IMR-90 (cell line): ENCODE measurements at regions not wholly inside any gene's neighbourhood (a gene's known extent, or its start where the extent isn't known, plus 50 kb on each side); places are given as distances from the start of the nearest gene placed in this dataset.

Experiments used
- ATAC-seq: fragments of 200-7000 bp; cut with Tn5 transposase; 2 replicates; pipeline ENCODE4 v1.9.1; 2020; ENCODE audit warnings: low read depth, mild to moderate bottlenecking, moderate library complexity
- BruUV-seq: library from RNA; stranded (reverse); fragments of 400-500 nt; replicated peaks from 2 replicates; lab custom pipeline; 2021; lab: Mats Ljungman, UMichigan
- CTCF ChIA-PET: fragments of 300-600 bp; formaldehyde crosslinking; extraction: SDS; loops from one replicate; lab custom pipeline; 2021; ENCODE audit warnings: antibody characterized with exemption; lab: Yijun Ruan, JAX
- POLR2A ChIA-PET: fragments of 300-600 bp; sonication (Branson Sonifier 250); formaldehyde crosslinking; loops from one replicate; lab custom pipeline; 2022; ENCODE audit warnings: antibody characterized with exemption; ENCODE audit not compliant: unreplicated experiment; lab: Charles Lee
- DNase-seq: peaks from one replicate; pipeline ENCODE4 v3.0.0; 2013
- H2AFZ ChIP-seq: replicated peaks from 2 replicates; pipeline ENCODE3; 2013; ENCODE audit warnings: low read length, mild to moderate bottlenecking; ENCODE audit not compliant: poor library complexity
- H2AK5ac ChIP-seq: 2 replicates; pipeline ENCODE4 v1.6.1; 2013; ENCODE audit warnings: low read depth, low read length, inconsistent platforms
- H2AK9ac ChIP-seq: replicated peaks from 2 replicates; pipeline ENCODE3; 2013; ENCODE audit warnings: mild to moderate bottlenecking, low read depth, low read length, moderate library complexity; ENCODE audit not compliant: poor library complexity
- H2BK120ac ChIP-seq: 2 replicates; pipeline ENCODE4 v1.6.1; 2013; ENCODE audit warnings: low read depth, low read length, inconsistent platforms
- H2BK15ac ChIP-seq: 3 replicates; pipeline ENCODE4 v1.6.1; 2013; ENCODE audit warnings: low read depth, low read length, inconsistent platforms
- H2BK20ac ChIP-seq: 2 replicates; pipeline ENCODE4 v1.6.1; 2013; ENCODE audit warnings: low read depth, mild to moderate bottlenecking, inconsistent platforms, low read length, moderate library complexity
- H2BK5ac ChIP-seq: 2 replicates; pipeline ENCODE4 v1.6.1; 2013; ENCODE audit warnings: mild to moderate bottlenecking, low read depth, low read length, inconsistent platforms; ENCODE audit not compliant: poor library complexity, severe bottlenecking
- H3K14ac ChIP-seq: replicated peaks from 2 replicates; pipeline ENCODE4 v1.6.1; 2013; ENCODE audit warnings: low read depth, low read length, inconsistent platforms
- H3K18ac ChIP-seq: 2 replicates; pipeline ENCODE4 v1.6.1; 2013; ENCODE audit warnings: low read depth, low read length, control low read depth
- H3K23ac ChIP-seq: 2 replicates; pipeline ENCODE4 v1.6.1; 2013; ENCODE audit warnings: low read depth, low read length, inconsistent platforms
- H3K27ac ChIP-seq: 2 replicates; pipeline ENCODE4 v1.5.1; 2013; ENCODE audit warnings: mild to moderate bottlenecking, control low read depth, low read length; ENCODE audit not compliant: insufficient read depth
- H3K27me3 ChIP-seq: 2 replicates; pipeline ENCODE4 v1.6.1; 2013; ENCODE audit warnings: low read length; ENCODE audit not compliant: control insufficient read depth, insufficient read depth
- H3K36me3 ChIP-seq: 2 replicates; pipeline ENCODE4 v1.6.1; 2013; ENCODE audit warnings: low read length, mixed read lengths; ENCODE audit not compliant: control insufficient read depth, insufficient read depth
- H3K4ac ChIP-seq: 2 replicates; pipeline ENCODE4 v1.6.1; 2013; ENCODE audit warnings: low read depth, low read length, inconsistent platforms
- H3K4me1 ChIP-seq: 2 replicates; pipeline ENCODE4 v1.6.1; 2013; ENCODE audit warnings: low read length, mixed read lengths; ENCODE audit not compliant: control insufficient read depth, insufficient read depth
- H3K4me2 ChIP-seq: 2 replicates; pipeline ENCODE4 v1.6.1; 2013; ENCODE audit warnings: low read depth, mild to moderate bottlenecking, control low read depth, low read length, moderate library complexity
- H3K4me3 ChIP-seq: 2 replicates; pipeline ENCODE4 v1.5.1; 2013; ENCODE audit warnings: low read depth, mild to moderate bottlenecking, control low read depth, low read length, moderate library complexity; ENCODE audit not compliant: insufficient read depth
- H3K56ac ChIP-seq: 2 replicates; pipeline ENCODE4 v1.6.1; 2013; ENCODE audit warnings: low read length, inconsistent platforms; ENCODE audit not compliant: insufficient read depth; ENCODE audit errors: extremely low read depth
- H3K79me1 ChIP-seq, 2 experiments: 2 replicates each; pipeline ENCODE4 v1.6.1; 2013; ENCODE audit warnings: low read length in 2 of 2, inconsistent platforms in 1 of 2, low read depth in 1 of 2
- H3K9ac ChIP-seq: 2 replicates; pipeline ENCODE4 v1.6.1; 2013; ENCODE audit warnings: low read depth, low read length, control low read depth
- H3K9me1 ChIP-seq: 2 replicates; pipeline ENCODE4 v1.6.1; 2013; ENCODE audit warnings: low read length, inconsistent platforms; ENCODE audit not compliant: insufficient read depth
- H3K9me3 ChIP-seq: 2 replicates; pipeline ENCODE4 v1.6.1; 2013; ENCODE audit warnings: low read length; ENCODE audit not compliant: control insufficient read depth, insufficient read depth
- H4K20me1 ChIP-seq: 2 replicates; pipeline ENCODE4 v1.6.1; 2013; ENCODE audit warnings: low read length, inconsistent platforms; ENCODE audit not compliant: insufficient read depth
- H4K5ac ChIP-seq: 2 replicates; pipeline ENCODE4 v1.6.1; 2013; ENCODE audit warnings: mild to moderate bottlenecking, low read depth, low read length, control low read depth
- H4K8ac ChIP-seq, 2 experiments: 2 replicates each; pipeline ENCODE4 v1.6.1; 2013; ENCODE audit warnings: low read depth in 2 of 2, low read length in 2 of 2, control low read depth in 1 of 2, inconsistent platforms in 1 of 2
- H4K91ac ChIP-seq: 2 replicates; pipeline ENCODE4 v1.6.1; 2013; ENCODE audit warnings: low read depth, low read length, inconsistent platforms; ENCODE audit not compliant: insufficient read depth
- BHLHE40 ChIP-seq: fragments of 150-350 bp; IDR thresholded peaks from 2 replicates; pipeline ENCODE4 v1.6.1; 2016; ENCODE audit warnings: mild to moderate bottlenecking, low read depth, low read length
- CEBPB ChIP-seq: IDR thresholded peaks from 2 replicates; pipeline ENCODE4 v1.6.1; 2012; ENCODE audit warnings: low read depth, low read length, improper control_type of control experiment
- CHD1 ChIP-seq: IDR thresholded peaks from 2 replicates; pipeline ENCODE4 v1.6.1; 2012; ENCODE audit warnings: low read depth, low read length, improper control_type of control experiment
- CTCF ChIP-seq: conservative IDR thresholded peaks from 2 replicates; pipeline ENCODE4 v1.5.1; 2012; ENCODE audit warnings: mild to moderate bottlenecking, low read depth, low read length, improper control_type of control experiment
- ELK1 ChIP-seq: fragments of 150-350 bp; IDR thresholded peaks from 2 replicates; pipeline ENCODE4 v1.6.1; 2016; ENCODE audit warnings: low read depth, mild to moderate bottlenecking, low read length, moderate library complexity, borderline replicate concordance
- FOS ChIP-seq: fragments of 150-350 bp; IDR thresholded peaks from 2 replicates; pipeline ENCODE4 v1.6.1; 2016; ENCODE audit warnings: low read depth, low read length
- MAFK ChIP-seq: IDR thresholded peaks from 2 replicates; pipeline ENCODE4 v1.6.1; 2012; ENCODE audit warnings: low read depth, low read length, improper control_type of control experiment
- MAZ ChIP-seq: IDR thresholded peaks from 2 replicates; pipeline ENCODE4 v1.6.1; 2012; ENCODE audit warnings: low read depth, mild to moderate bottlenecking, low read length, improper control_type of control experiment, moderate library complexity, borderline replicate concordance
- MXI1 ChIP-seq: IDR thresholded peaks from 2 replicates; pipeline ENCODE4 v1.6.1; 2012; ENCODE audit warnings: low read depth, mild to moderate bottlenecking, low read length, moderate library complexity, borderline replicate concordance
- NFE2L2 ChIP-seq: fragments of 150-350 bp; IDR thresholded peaks from 2 replicates; pipeline ENCODE4 v1.6.1; 2016; ENCODE audit warnings: low read depth, mild to moderate bottlenecking, low read length
- POLR2A ChIP-seq: IDR thresholded peaks from 2 replicates; pipeline ENCODE4 v1.6.1; 2012; ENCODE audit warnings: mild to moderate bottlenecking, low read depth, low read length
- RAD21 ChIP-seq: IDR thresholded peaks from 2 replicates; pipeline ENCODE4 v1.6.1; 2012; ENCODE audit warnings: low read length, improper control_type of control experiment
- RCOR1 ChIP-seq: IDR thresholded peaks from 2 replicates; pipeline ENCODE4 v1.6.1; 2012; ENCODE audit warnings: mild to moderate bottlenecking, low read length, improper control_type of control experiment; ENCODE audit not compliant: insufficient replicate concordance
- RFX5 ChIP-seq: IDR thresholded peaks from 2 replicates; pipeline ENCODE4 v1.8.0; 2012; ENCODE audit warnings: low read depth, mild to moderate bottlenecking, low read length, moderate library complexity
- SMC3 ChIP-seq: fragments of 150-350 bp; IDR thresholded peaks from 2 replicates; pipeline ENCODE4 v1.6.1; 2016; ENCODE audit warnings: low read depth, mild to moderate bottlenecking, antibody characterized with exemption, low read length, moderate library complexity
- USF2 ChIP-seq: fragments of 150-350 bp; IDR thresholded peaks from 2 replicates; pipeline ENCODE4 v1.6.1; 2017; ENCODE audit warnings: mild to moderate bottlenecking, antibody characterized with exemption, low read length, low read depth
- WGBS, 2 experiments: methylation state at CpG; one replicate each; pipeline versions ENCODE4 v1.1.5 to v1.1.7; 2013; ENCODE audit warnings: missing lambda C conversion rate in 2 of 2; ENCODE audit not compliant: insufficient read length in 1 of 2; ENCODE audit errors: extremely low coverage in 2 of 2; 5-methylcytosine and 5-hydroxymethylcytosine counted together
- dilution Hi-C: fragments of 300-500 bp; cut with HindIII; formaldehyde crosslinking; loops from one replicate; pipeline ENCODE4 v1.14.3; 2018; ENCODE audit warnings: low sequenced_read_pairs; ENCODE audit not compliant: unreplicated experiment
- in situ Hi-C: fragments of 300-500 bp; cut with MboI; formaldehyde crosslinking; loops from 3 replicates; pipeline ENCODE4 v1.14.3; 2019; ENCODE audit warnings: low sequenced_read_pairs, inconsistent platforms, mixed read lengths
- intact Hi-C: fragments of 100-400 bp; cut with micrococcal nuclease; formaldehyde crosslinking; loops from 2 replicates; pipeline ENCODE4 v1.10.0; 2022

GRCh38 chr22:33975841-33976240 is 55.6 kb upstream of the LARGE1 start:
- CTCF ChIA-PET: no interaction called here

More at GRCh38 chr22:33975841-33976240, 55.6 kb upstream of the LARGE1 start:
- no peaks in the 10 kb centered on the region for H3K4me1 ChIP-seq
- intact Hi-C loops: no loop called here
- H3K4me3 ChIP-seq: no peak overlapping the region
- H2BK5ac ChIP-seq: no peak overlapping the region
- no peaks in the 10 kb centered on the region for H3K9me1 ChIP-seq
- in situ Hi-C loops: no loop called here
- H4K20me1 ChIP-seq: no peaks in the 10 kb centered on the region
- no peak overlapping the region for H2BK120ac ChIP-seq
- no peak overlapping the region for H3K27ac ChIP-seq
- no TSS peak for BruUV-seq
- no peak overlapping the region for H3K9ac ChIP-seq
- DNase-seq (no peak), ATAC-seq (no peak)
- H3K56ac ChIP-seq: no peak overlapping the region
- POLR2A ChIA-PET: no interaction called here
- H2BK20ac ChIP-seq: no peak overlapping the region
- H3K9me3 ChIP-seq: peaks cover 15% of the 10 kb centered on the region
- H2AFZ ChIP-seq: no peak overlapping the region
- dilution Hi-C loops: no loop called here
- no peak overlapping the region for H3K4ac ChIP-seq
- no peaks in the 10 kb centered on the region for H3K79me1 ChIP-seq
- no CpG with 5 or more reads among the region's 3 CpGs for WGBS, 2 experiments
- no peak overlapping the region for H2AK5ac ChIP-seq
- no peak overlapping the region for H3K14ac ChIP-seq
- no peak overlapping the region for H3K18ac ChIP-seq
- H2AK9ac ChIP-seq: no peak overlapping the region
- H4K8ac ChIP-seq: no peak overlapping the region
- no peak overlapping the region for H2BK15ac ChIP-seq
- no peak overlapping the region for H4K91ac ChIP-seq
- no peaks in the 10 kb centered on the region for H3K36me3 ChIP-seq
- TF ChIP-seq POLR2A (no peak), RCOR1 (no peak), CHD1 (no peak), MAFK (no peak), FOS (no peak), MAZ (no peak), USF2 (no peak), ELK1 (no peak), CTCF (no peak), CEBPB (no peak), RFX5 (no peak), NFE2L2 (no peak), SMC3 (no peak), RAD21 (no peak), BHLHE40 (no peak), MXI1 (no peak)
- no peak overlapping the region for H3K23ac ChIP-seq
- H3K4me2 ChIP-seq: no peak overlapping the region
- H3K27me3 ChIP-seq: no peaks in the 10 kb centered on the region
- no peak overlapping the region for H4K5ac ChIP-seq
